ENCODE measurements at regions not wholly inside any gene's neighbourhood (a gene's known extent, or its start where the extent isn't known, plus 50 kb on each side); places are given as distances from the start of the nearest gene placed in this dataset.

DNA sequence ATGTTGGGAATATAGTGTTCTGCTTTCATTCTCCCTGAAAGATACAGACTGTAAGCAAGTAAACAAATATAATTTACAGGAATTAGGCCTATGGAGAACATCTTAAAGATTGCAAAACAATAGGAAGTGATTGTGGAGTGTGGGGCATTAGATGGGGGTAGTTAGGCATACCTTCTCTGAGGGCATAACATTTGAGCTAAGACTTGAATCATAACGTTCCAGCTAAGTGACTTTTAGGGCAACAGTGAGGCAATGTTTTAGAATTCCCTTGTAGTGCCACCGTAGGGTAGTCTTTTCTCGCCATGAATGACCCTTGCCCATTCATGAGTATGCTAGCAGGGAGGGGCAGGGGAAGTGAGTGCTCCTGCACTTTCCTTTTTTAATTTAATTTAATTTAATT is 173.3 kb downstream of the SPATA31D1 start:
- DNase-seq = no peak

DNA sequence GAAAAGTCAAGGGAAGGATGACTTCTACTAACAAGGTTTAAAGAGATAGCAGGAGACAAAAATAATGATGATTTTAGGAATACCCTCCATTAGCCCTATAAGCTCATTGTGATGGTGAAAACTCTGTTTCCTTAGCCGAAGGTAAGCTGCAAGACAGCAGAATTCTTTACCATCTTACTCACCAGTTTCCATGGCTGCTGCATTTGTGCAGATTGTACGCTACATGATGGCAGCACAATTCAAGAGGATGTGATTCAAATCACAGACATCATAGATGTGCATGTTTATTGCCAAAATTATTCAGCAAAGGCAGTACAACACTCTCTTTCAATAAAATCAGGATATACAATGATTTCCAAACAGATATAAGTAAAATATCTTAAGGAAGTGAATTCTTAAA is 175.6 kb downstream of the SPATA31D1 start:
- DNase-seq = no peak

GRCh38 chr9:82167296-82167695 is 178.7 kb downstream of the SPATA31D1 start:
- DNase-seq = no peak

GRCh38 chr9:82168585-82168984 is 180.0 kb downstream of the SPATA31D1 start:
- no peak for DNase-seq

- DNase-seq = no peak
Measured at GRCh38 chr9:82170866-82171265, 182.3 kb downstream of the SPATA31D1 start.

GRCh38 chr9:82171271-82171670 is 182.7 kb downstream of the SPATA31D1 start:
- DNase-seq = no peak

DNA sequence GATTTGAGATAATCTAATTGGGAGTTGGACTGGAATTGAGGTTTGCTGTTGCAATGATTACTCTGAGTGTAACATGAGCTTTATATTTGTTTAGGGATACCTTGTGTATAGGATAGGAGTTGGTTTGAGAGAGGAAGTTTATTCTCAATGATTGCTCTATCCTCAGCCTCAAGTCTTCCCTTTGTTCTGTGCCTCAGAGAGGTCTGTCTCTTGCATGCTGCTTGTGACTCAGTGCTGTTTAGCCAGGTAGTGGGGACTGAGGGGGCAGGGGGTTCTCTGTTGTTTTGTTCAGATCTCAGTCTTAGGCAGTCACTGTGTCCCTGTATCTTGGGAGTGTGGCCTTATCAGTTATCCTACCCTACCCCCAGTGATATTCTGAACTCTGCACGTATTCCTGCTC is 192.1 kb downstream of the SPATA31D1 start:
- no peak for DNase-seq

- DNase-seq = no peak
Measured at GRCh38 chr9:82183181-82183860, 194.7 kb downstream of the SPATA31D1 start.

DNA sequence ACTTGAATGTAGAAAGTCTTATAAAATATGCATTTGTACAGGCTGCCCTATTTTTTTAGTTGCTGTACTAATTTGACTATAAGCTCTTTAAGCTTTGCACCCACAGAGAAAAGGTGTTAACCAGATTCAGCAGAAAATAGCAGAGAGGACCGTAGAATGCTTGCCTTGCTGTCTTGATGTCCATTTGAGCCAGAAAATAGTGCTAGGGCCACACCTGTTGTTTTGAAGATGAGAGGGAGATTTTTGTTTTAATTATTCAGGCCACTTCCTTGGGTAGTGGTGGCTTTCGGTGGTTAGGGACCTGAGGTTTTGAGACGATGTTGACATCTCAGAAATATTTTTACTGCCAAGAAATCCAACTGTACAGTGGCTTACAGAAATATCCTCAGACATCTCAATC is 196.0 kb downstream of the SPATA31D1 start:
- no peak for DNase-seq

GRCh38 chr9:82188817-82189216 is 200.2 kb downstream of the SPATA31D1 start:
- DNase-seq = no peak

- no peak for DNase-seq
Measured at GRCh38 chr9:82191082-82191770, 202.7 kb downstream of the SPATA31D1 start.

DNA sequence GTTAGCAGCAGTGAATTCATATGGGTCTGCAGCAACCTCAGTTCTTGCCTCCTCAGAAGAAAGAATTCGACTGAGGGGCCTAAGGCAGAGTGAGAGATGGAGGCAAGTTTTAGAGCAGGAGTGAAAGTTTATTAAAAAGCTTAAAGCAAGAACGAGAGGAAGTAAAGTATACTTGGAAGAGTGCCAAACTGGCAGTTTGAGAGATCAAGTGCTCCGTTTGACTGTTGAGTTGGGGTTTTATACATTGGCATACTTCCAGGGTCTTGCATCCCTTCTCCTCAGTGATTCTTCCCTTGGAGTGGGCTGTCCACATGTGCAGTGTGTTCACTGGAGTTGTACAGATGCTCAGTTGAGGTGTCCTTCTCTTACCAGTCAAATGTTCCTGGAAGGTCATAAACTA is 203.6 kb downstream of the SPATA31D1 start:
- DNase-seq = no peak

DNA sequence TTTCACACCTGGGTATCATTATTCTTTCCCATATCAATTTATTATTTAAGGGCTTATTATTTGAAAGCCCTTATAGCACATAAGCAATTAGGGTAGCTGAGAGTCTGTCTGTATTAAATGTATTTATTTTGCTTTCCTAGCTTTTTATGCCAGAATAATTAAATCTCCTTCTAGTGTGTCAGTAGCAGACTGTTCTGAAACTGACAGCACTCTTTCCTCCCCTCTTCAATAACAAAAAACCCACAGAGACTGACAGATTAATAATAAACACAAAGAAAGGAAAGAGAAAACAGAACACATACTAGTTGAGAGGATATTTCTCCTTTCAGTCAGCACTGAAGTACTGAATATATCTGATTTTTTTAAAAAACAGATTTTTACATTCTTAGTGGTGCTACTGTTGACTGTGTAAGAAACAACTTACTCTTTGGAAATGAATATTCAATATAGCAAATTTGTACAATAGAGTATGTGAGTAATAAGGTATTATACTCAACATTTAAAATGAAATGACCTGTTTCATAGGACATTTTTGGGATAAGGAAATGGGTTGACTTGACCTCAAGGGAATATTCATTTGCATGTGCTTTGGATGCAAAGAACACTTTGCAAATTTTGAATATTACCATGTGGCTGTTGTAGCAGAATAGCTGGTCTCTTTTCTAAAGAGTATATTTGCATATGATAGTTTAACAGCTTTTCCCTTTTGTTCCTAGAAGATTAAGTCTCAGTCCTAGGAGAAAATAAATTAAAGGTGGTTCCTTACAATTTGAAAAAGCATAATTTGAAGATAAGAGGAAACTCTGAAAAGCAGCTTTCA is 208.3 kb downstream of the SPATA31D1 start:
- no peak for DNase-seq

DNA sequence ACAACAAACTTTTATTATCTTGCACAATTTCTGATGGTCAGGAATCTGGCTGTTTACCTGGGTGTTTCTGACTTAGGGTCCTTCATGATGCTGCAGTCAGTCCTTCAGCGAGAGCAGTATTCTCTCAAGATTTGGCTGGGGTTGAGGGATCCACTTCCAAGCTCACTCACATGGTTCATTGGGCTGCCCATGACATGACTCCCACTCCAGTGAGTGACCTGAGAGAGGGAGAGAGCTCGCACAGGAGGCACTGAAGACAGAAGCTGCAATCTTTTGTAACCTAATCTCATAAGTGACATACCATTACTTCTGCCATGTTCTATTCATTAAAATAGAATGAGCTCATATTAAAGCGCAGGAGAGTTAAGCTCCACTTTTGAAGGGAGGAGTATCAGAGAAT is 212.6 kb downstream of the SPATA31D1 start:
- no peak for DNase-seq

DNA sequence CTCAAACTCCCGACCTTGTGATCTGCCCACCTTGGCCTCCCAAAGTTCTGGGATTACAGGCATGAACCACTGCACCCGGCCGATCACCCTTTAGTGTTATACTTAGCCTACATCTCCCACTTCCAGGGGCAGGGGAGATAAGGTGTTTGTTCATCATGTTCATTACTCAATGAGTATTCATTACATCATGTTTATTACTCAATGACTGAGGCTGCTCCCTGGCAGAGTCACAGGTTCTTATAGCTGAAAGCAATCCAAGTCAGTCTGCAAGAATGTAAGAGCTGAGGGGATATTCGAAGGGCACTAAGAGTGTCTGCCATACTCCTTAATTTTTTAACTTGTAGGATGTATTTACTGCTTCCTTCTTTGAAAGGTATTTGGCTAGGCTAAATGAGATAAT is 214.2 kb downstream of the SPATA31D1 start:
- no peak for DNase-seq

- no peak for DNase-seq
Measured at GRCh38 chr9:82206490-82206889, 217.9 kb downstream of the SPATA31D1 start.

DNA sequence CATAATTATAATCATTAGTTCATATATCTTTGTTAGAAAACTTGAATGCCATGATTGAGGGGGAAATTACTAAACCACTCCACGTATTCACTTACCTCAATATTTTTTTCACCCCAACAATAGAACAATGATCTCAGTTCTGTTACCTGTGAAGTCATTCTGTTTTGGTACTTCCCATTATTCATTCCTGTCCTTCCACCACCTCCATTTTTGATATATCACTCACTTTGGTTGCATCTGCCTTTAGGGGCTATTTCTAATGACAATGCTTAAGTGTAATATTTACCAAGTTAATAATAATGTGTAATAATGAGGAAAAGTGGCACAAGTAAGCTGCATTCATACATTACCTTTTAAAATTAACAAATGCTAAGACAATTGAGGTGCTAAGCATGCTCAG is 218.4 kb downstream of the SPATA31D1 start:
- no peak for DNase-seq

GRCh38 chr9:82208741-82209450 is 220.3 kb downstream of the SPATA31D1 start:
- DNase-seq = no peak

- no peak for DNase-seq
Measured at GRCh38 chr9:82209797-82210470, 221.4 kb downstream of the SPATA31D1 start.

- DNase-seq = no peak
Measured at GRCh38 chr9:82212885-82213284, 224.3 kb downstream of the SPATA31D1 start.

DNA sequence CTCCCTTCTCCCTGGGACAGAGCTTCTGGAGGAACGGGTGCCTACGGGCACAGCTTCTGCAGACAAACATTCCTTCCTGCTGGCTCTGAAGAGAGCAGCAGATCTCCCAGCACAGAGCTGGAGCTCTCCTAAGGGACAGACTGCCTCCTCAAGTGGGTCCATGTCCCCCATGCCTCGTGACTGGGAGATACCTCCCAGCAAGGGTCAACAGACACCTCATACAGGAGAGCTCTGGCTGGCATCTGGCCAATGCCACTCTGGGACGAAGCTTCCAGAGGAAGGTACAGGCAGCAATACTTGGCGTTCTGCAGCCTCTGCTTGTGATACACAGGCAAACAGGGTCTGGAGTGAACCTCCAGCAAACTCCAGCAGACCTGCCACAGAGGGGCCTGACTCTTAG is 227.9 kb downstream of the SPATA31D1 start:
- no peak for DNase-seq

DNA sequence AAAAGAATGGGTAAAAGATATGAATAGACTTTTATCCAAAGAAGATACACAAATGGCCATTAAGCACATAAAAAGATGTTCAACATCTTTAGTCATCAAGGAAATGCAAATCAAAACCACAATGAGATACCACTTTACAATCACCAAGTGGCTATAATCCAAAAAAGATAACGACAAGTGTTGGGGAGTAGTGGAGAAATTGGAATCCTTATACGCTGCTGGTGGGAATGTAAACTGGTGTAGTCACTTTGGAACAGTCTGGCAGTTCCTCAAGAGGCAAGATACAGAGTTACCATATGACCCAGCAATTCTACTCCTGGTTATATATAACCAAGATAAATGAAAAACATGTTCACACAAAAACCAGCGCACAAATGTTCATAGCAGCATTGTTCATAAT is 234.9 kb downstream of the SPATA31D1 start:
- DNase-seq = no peak

GRCh38 chr9:82231411-82231810 is 242.8 kb downstream of the SPATA31D1 start:
- DNase-seq = no peak
